ENCODE measurements at regions not wholly inside any gene's neighbourhood (a gene's known extent, or its start where the extent isn't known, plus 50 kb on each side); places are given as distances from the start of the nearest gene placed in this dataset.

GRCh38 chrX:39823424-39823823, 274.3 kb downstream of the BCOR start:
- TF ChIP-seq CTCF (conservative IDR thresholded peaks at IDR 0.05; ENCODE audit: low read depth, low read length) (no peak), MAFK (IDR thresholded peaks at IDR 0.05; ENCODE audit: low read depth, low read length) (no peak), POLR2A (IDR thresholded peaks at IDR 0.05; ENCODE audit: low read depth, low read length) (no peak), RAD21 (IDR thresholded peaks at IDR 0.05; ENCODE audit: low read length) (no peak), MAZ (IDR thresholded peaks at IDR 0.05; ENCODE audit: borderline replicate concordance, low read depth, low read length) (no peak), FOS (IDR thresholded peaks at IDR 0.05; ENCODE audit: low read depth, low read length) (no peak), USF2 (IDR thresholded peaks at IDR 0.05; ENCODE audit: low read depth, low read length) (no peak), MXI1 (IDR thresholded peaks at IDR 0.05; ENCODE audit: borderline replicate concordance, low read depth, low read length) (no peak), SMC3 (IDR thresholded peaks at IDR 0.05; ENCODE audit: low read depth, low read length) (no peak)

Measured in IMR-90 (cell line).